ENCODE measurements at regions not wholly inside any gene's neighbourhood (a gene's known extent, or its start where the extent isn't known, plus 50 kb on each side); places are given as distances from the start of the nearest gene placed in this dataset.
A peak's percentile ranks its signal among the peaks of the same experiment; 100 is the strongest.

GRCh38 chr9:107734256-107735013, 244.9 kb upstream of the KLF4 start:
- ATAC-seq = no peak

- no peak for ATAC-seq
Observed at GRCh38 chr9:107733523-107733894, 243.9 kb upstream of the KLF4 start.

- ATAC-seq = peak; percentile 26
Observed at GRCh38 chr9:107732781-107733522, 243.4 kb upstream of the KLF4 start.

GRCh38 chr9:107731115-107731762, 241.7 kb upstream of the KLF4 start:
- ATAC-seq = no peak

GRCh38 chr9:107730666-107731065, 241.1 kb upstream of the KLF4 start:
- no peak for ATAC-seq

- ATAC-seq = no peak
Observed at GRCh38 chr9:107727086-107727780, 237.7 kb upstream of the KLF4 start.

GRCh38 chr9:107723015-107723414, 233.4 kb upstream of the KLF4 start:
- ATAC-seq = no peak

GRCh38 chr9:107721705-107722245, 232.2 kb upstream of the KLF4 start:
- no peak for ATAC-seq

- no peak for ATAC-seq
Observed at GRCh38 chr9:107720501-107720900, 230.9 kb upstream of the KLF4 start.

GRCh38 chr9:107717529-107718314, 228.2 kb upstream of the KLF4 start:
- no peak for ATAC-seq

- no peak for ATAC-seq
Observed at GRCh38 chr9:107715740-107716139, 226.2 kb upstream of the KLF4 start.

GRCh38 chr9:107713470-107713869, 223.9 kb upstream of the KLF4 start:
- no peak for ATAC-seq

GRCh38 chr9:107712390-107712789, 222.8 kb upstream of the KLF4 start:
- peak; percentile 75 for ATAC-seq

GRCh38 chr9:107711542-107711941, 222.0 kb upstream of the KLF4 start:
- ATAC-seq = peak; percentile 75

GRCh38 chr9:107710953-107711352, 221.4 kb upstream of the KLF4 start:
- no peak for ATAC-seq

GRCh38 chr9:107710546-107710945, 221.0 kb upstream of the KLF4 start:
- ATAC-seq = no peak

- ATAC-seq = no peak
Observed at GRCh38 chr9:107708791-107709190, 219.2 kb upstream of the KLF4 start.

GRCh38 chr9:107707915-107708441, 218.4 kb upstream of the KLF4 start:
- no peak for ATAC-seq

- ATAC-seq = no peak
Observed at GRCh38 chr9:107707428-107707837, 217.9 kb upstream of the KLF4 start.

GRCh38 chr9:107706701-107707427, 217.3 kb upstream of the KLF4 start:
- no peak for ATAC-seq

- ATAC-seq = no peak
Observed at GRCh38 chr9:107705521-107705920, 216.0 kb upstream of the KLF4 start.
